Right lobe of liver (tissue), 4 donors: ENCODE measurements at regions not wholly inside any gene's neighbourhood (a gene's known extent, or its start where the extent isn't known, plus 50 kb on each side); places are given as distances from the start of the nearest gene placed in this dataset.

ENCODE experiments used
- CTCF ChIP-seq, 4 donors: fragments of 200-600 bp in 3 of 4; fragments of 450-650 bp in 1 of 4; IDR thresholded peaks; one replicate each; pipeline versions ENCODE4 v1.5.1 to v1.8.0; 2016 to 2022; ENCODE audit warnings: antibody characterized with exemption in 4 of 4, mild to moderate bottlenecking in 2 of 4
- POLR2A ChIP-seq: fragments of 450-650 bp; IDR thresholded peaks from one replicate; pipeline ENCODE4 v1.6.1; 2017; ENCODE audit warnings: antibody characterized with exemption, mild to moderate bottlenecking
- donor health status: DM: no; HTN: no; CAD: no.
- donor health status: DM: no; HTN: no; CAD: no.
- donor health status: DM: no; HTN: yes; CAD: no.

DNA sequence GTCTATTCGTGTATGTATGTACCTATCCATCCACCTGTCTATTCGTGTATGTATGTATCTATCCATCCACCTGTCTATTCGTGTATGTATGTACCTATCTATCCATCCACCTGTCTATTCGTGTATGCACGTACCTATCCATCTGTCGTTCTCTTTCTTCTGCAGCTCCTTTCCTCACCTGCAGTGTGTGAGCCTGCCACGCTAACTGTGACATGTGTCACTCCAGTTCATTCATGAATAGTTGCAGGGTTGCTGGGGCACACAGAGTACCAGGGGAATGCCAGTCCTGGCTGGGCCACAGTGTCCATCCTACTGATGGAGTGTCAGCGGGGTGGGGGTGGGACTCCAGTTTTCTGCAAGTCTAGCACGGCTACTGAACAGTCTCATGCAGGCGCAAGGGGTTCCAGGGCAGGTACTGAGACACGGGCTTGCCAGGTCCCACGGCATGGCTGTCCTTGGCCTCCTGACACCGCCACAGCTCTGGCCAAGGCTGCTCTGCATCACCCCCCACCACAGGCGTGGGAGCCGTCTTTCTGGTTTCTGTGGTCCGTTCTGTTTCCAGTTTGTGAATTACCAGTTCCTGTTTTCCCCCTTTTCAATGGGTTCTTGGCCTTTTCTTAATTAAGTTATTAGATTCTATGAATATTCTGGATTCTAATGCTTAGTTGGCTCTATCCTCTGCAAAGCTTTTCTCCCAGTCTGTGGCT lies 88.8 kb upstream of the CLDN5 start:
- no peak for TF ChIP-seq CTCF (IDR thresholded peaks at IDR 0.05)
- TF ChIP-seq POLR2A: no peak
